Vagina (tissue), 2 donors: ENCODE measurements at regions not wholly inside any gene's neighbourhood (a gene's known extent, or its start where the extent isn't known, plus 50 kb on each side); places are given as distances from the start of the nearest gene placed in this dataset.
"Not testable (repeated sequence)": the region's sequence is repeated elsewhere in the genome, so short reads cannot be mapped to it uniquely, and the experiment has no call there.

ENCODE experiments used
- CTCF ChIP-seq, 3 experiments: fragments of 450-650 bp in 2 of 3; fragments of 200-600 bp in 1 of 3; sonication (generic) in 1 of 3; IDR thresholded peaks; one replicate each; pipeline ENCODE4 v1.5.1; 2017 to 2019; ENCODE audit warnings: antibody characterized with exemption in 3 of 3, mild to moderate bottlenecking in 2 of 3, moderate library complexity in 2 of 3
- POLR2A ChIP-seq, 2 donors: fragments of 450-650 bp; IDR thresholded peaks; one replicate each; pipeline ENCODE4 v1.6.1; 2017; ENCODE audit warnings: antibody characterized with exemption in 2 of 2, mild to moderate bottlenecking in 2 of 2, moderate library complexity in 2 of 2
- POLR2AphosphoS5 ChIP-seq, 2 donors: sonication (generic); formaldehyde crosslinking; IDR thresholded peaks; one replicate each; pipeline ENCODE4 v1.9.0; 2017; ENCODE audit warnings: antibody characterized with exemption in 2 of 2, mild to moderate bottlenecking in 2 of 2, low read depth in 1 of 2; ENCODE audit not compliant: insufficient read depth in 1 of 2

GRCh38 chr7:56352576-56352975 is 236.4 kb upstream of the NUPR2 start:
- TF ChIP-seq CTCF (IDR thresholded peaks at IDR 0.05); POLR2A (IDR thresholded peaks at IDR 0.05); POLR2AphosphoS5 (IDR thresholded peaks at IDR 0.05; ENCODE audit: insufficient read depth in 1 of 2, low read depth in 1 of 2): not testable (repeated sequence)
